Epithelial cell of proximal tubule (primary cell): ENCODE measurements at regions not wholly inside any gene's neighbourhood (a gene's known extent, or its start where the extent isn't known, plus 50 kb on each side); places are given as distances from the start of the nearest gene placed in this dataset.

Experiments used
- DNase-seq: peaks from one replicate; pipeline ENCODE4 v3.0.0-alpha.2; 2011; ENCODE audit warnings: low read depth
- H3K4me3 ChIP-seq: 2 replicates; pipeline ENCODE4 v1.5.1; 2011; ENCODE audit warnings: low read depth, mild to moderate bottlenecking, low read length
- CTCF ChIP-seq: conservative IDR thresholded peaks from 2 replicates; pipeline ENCODE4 v1.5.1; 2012; ENCODE audit warnings: low read depth, mild to moderate bottlenecking, low read length

- no peak for DNase-seq
Measured at GRCh38 chr6:126188279-126188909, 151.5 kb upstream of the CENPW start.

GRCh38 chr6:126195625-126196236, 144.2 kb upstream of the CENPW start:
- no peak overlapping the region for H3K4me3 ChIP-seq
- no peak for DNase-seq
- TF ChIP-seq CTCF = no peak

More at GRCh38 chr6:126188279-126188909, 151.5 kb upstream of the CENPW start:
- no peak overlapping the region for H3K4me3 ChIP-seq
- TF ChIP-seq CTCF = no peak

GRCh38 chr6:126198631-126199030, 141.3 kb upstream of the CENPW start:
- DNase-seq = no peak
- TF ChIP-seq CTCF = no peak
- H3K4me3 ChIP-seq = no peak overlapping the region

- TF ChIP-seq CTCF = no peak
- H3K4me3 ChIP-seq = no peak overlapping the region
- DNase-seq = no peak
Measured at GRCh38 chr6:126199466-126199865, 140.4 kb upstream of the CENPW start.

- H3K4me3 ChIP-seq = no peak overlapping the region
- no peak for DNase-seq
- TF ChIP-seq CTCF = no peak
Measured at GRCh38 chr6:126202707-126203106, 137.2 kb upstream of the CENPW start.

GRCh38 chr6:126204126-126204525, 135.8 kb upstream of the CENPW start:
- DNase-seq = no peak
- H3K4me3 ChIP-seq = no peak overlapping the region
- no peak for TF ChIP-seq CTCF

- no peak overlapping the region for H3K4me3 ChIP-seq
- DNase-seq = no peak
- TF ChIP-seq CTCF = no peak
Measured at GRCh38 chr6:126204598-126204997, 135.3 kb upstream of the CENPW start.
